SK-N-SH (cell line): ENCODE measurements at regions not wholly inside any gene's neighbourhood (a gene's known extent, or its start where the extent isn't known, plus 50 kb on each side); places are given as distances from the start of the nearest gene placed in this dataset.

Experiments used
- CTCF ChIP-seq: fragments of 200-600 bp; sonication (generic); IDR thresholded peaks from 2 replicates; pipeline ENCODE4 v1.6.1; 2017; ENCODE audit warnings: antibody characterized with exemption, mild to moderate bottlenecking, moderate library complexity
- ELF1 ChIP-seq: IDR thresholded peaks from 2 replicates; pipeline ENCODE4 v1.4.0; 2012
- FOXJ3 ChIP-seq: sonication (generic); formaldehyde crosslinking; IDR thresholded peaks from 2 replicates; pipeline ENCODE4 v1.5.1; 2020; ENCODE audit warnings: mild to moderate bottlenecking, missing genetic modification reagents
- NFIC ChIP-seq: IDR thresholded peaks from 2 replicates; pipeline ENCODE4 v1.4.0; 2012; ENCODE audit warnings: borderline replicate concordance
- RCOR1 ChIP-seq: fragments of 150-350 bp; IDR thresholded peaks from 2 replicates; pipeline ENCODE4 v1.6.1; 2017; ENCODE audit warnings: antibody characterized with exemption, low read length
- TCF12 ChIP-seq: IDR thresholded peaks from 2 replicates; pipeline ENCODE4 v1.4.0; 2012
- TF ChIP-seq, protein P1 (sequence below): IDR thresholded peaks from 2 replicates; pipeline ENCODE4 v1.6.1; 2012; ENCODE audit warnings: mild to moderate bottlenecking, low read depth, low read length, moderate library complexity
- TF ChIP-seq, protein P2 (sequence below): IDR thresholded peaks from 2 replicates; pipeline ENCODE4 v1.4.0; 2012; ENCODE audit warnings: low read depth

- TF ChIP-seq NFIC (no peak), ELF1 (no peak), TCF12 (no peak), RCOR1 (no peak), FOXJ3 (CRISPR knock-in tag) (no peak), CTCF (no peak)
- TF ChIP-seq, protein P1, sequence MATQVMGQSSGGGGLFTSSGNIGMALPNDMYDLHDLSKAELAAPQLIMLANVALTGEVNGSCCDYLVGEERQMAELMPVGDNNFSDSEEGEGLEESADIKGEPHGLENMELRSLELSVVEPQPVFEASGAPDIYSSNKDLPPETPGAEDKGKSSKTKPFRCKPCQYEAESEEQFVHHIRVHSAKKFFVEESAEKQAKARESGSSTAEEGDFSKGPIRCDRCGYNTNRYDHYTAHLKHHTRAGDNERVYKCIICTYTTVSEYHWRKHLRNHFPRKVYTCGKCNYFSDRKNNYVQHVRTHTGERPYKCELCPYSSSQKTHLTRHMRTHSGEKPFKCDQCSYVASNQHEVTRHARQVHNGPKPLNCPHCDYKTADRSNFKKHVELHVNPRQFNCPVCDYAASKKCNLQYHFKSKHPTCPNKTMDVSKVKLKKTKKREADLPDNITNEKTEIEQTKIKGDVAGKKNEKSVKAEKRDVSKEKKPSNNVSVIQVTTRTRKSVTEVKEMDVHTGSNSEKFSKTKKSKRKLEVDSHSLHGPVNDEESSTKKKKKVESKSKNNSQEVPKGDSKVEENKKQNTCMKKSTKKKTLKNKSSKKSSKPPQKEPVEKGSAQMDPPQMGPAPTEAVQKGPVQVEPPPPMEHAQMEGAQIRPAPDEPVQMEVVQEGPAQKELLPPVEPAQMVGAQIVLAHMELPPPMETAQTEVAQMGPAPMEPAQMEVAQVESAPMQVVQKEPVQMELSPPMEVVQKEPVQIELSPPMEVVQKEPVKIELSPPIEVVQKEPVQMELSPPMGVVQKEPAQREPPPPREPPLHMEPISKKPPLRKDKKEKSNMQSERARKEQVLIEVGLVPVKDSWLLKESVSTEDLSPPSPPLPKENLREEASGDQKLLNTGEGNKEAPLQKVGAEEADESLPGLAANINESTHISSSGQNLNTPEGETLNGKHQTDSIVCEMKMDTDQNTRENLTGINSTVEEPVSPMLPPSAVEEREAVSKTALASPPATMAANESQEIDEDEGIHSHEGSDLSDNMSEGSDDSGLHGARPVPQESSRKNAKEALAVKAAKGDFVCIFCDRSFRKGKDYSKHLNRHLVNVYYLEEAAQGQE = no peak
- TF ChIP-seq, protein P2, sequence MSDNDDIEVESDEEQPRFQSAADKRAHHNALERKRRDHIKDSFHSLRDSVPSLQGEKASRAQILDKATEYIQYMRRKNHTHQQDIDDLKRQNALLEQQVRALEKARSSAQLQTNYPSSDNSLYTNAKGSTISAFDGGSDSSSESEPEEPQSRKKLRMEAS = no peak
Measured at GRCh38 chr7:68334636-68335272, 1263.5 kb upstream of the AUTS2 start.
